GM21526 (cell line): ENCODE measurements at regions not wholly inside any gene's neighbourhood (a gene's known extent, or its start where the extent isn't known, plus 50 kb on each side); places are given as distances from the start of the nearest gene placed in this dataset.

Experiments used
- ATAC-seq: cut with Tn5 transposase; IDR thresholded peaks from one replicate; pipeline ENCODE4 v1.9.1; 2021; ENCODE audit warnings: moderate library complexity; ENCODE audit not compliant: unreplicated experiment, low FRiP score

DNA sequence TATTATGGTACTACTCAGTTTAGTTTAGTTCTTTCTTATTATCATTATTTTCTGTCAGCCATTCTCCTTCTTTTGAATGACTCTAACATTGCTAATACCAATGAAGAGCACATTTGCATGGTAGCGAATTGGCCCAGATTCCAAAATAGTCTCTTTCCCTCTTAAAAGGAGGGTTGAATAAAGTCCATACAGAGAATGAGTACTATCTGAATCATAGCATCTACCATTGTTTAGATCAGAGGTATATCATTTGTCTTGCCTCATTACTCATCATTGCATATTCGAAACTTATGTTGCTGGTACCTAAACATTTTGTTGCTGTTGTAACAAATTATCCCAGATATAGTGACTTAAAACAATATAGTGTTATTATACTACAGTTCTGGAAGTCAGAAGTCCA is 1235.3 kb upstream of the ATXN8OS start:
- ATAC-seq = no peak

DNA sequence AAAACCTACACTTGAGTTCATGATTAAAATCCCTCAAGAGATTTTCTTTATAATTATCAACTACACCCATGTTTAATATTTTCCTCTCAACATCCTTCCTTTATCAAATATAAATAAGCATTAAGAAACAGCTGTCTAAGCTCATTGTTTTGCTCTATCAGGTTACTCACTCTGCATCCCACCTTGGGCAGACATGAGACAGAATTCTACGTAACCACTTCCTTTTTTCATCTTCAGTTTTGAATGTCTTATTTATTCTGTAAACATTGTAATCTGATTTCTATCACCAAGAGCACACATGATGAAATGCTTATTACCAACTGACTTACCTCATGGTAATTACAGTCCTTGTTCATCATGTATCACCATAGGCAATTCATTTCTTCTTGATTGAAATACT is 1256.6 kb upstream of the ATXN8OS start:
- ATAC-seq = no peak

DNA sequence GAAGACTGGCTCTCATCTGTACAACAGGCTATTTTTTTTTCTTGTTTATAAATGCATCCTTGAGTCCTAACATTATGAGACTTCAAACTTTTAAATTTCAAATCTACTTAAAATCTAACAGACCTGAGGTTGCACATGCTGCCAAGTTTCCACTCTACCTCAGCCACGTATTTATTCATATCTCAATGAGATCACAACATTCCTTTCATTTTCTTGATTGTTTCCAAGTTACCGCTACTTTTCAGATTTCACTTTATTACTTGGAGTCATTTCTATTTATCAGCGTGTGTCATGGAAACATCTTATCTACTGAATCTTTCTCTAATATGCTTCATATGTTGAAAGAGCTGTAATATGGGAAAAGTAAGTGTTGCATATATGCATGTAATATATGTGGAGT is 1257.5 kb upstream of the ATXN8OS start:
- no peak for ATAC-seq

DNA sequence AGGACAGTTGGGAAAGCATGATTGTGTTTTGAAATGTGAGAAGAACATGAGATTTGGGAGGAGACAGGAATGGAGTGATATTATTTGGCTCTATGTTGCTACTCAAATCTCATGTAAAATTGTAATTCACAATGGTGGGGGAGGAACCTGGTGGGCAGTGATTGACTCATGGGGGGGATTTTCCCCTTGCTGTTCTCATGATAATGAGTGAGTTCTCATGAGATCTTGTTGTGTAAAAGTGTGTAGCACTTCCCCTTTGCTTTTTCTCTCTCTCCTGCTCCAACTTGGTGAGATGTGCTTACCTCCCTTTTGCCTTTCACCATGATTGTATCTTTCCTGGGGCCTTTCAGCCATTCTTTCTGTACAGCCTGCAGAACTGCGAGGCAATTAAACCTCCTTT is 1261.0 kb upstream of the ATXN8OS start:
- ATAC-seq = no peak

DNA sequence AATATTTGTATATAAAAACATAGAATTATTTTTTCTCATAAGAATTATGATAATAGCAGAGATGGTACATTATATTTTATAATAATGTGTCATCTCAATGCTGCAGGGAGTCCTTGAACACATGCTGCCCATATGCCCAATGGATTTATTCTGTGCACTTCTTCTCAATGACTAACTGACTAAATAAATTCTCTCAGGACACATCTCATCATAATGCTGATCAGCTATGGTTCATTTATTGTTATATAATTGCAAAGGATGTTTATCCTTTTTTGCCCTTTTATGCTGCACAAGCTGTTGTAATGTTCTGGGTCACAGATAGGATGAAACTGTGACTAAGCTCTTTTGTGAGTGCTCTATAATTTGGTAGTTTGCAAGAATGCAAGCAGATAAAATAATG is 1273.3 kb upstream of the ATXN8OS start:
- no peak for ATAC-seq

DNA sequence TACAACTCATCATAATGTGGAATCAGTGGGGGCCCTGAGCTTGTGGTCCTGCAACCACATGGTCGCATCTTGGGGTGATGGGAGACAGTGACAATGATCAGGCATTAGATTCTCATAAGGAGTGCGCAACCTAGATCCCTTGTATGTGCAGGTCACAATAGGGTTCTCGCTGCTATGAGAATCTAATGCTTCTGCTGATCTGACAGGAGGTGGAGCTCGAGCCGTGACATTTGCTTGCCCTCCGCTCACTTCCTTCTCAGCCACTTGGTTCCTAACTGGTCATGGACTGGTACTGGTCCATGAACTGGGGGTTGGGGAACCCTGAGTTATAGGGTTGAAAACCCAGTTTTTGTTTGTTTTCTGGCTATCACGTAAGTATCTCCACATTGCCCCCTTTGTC is 1290.9 kb upstream of the ATXN8OS start:
- ATAC-seq = no peak

DNA sequence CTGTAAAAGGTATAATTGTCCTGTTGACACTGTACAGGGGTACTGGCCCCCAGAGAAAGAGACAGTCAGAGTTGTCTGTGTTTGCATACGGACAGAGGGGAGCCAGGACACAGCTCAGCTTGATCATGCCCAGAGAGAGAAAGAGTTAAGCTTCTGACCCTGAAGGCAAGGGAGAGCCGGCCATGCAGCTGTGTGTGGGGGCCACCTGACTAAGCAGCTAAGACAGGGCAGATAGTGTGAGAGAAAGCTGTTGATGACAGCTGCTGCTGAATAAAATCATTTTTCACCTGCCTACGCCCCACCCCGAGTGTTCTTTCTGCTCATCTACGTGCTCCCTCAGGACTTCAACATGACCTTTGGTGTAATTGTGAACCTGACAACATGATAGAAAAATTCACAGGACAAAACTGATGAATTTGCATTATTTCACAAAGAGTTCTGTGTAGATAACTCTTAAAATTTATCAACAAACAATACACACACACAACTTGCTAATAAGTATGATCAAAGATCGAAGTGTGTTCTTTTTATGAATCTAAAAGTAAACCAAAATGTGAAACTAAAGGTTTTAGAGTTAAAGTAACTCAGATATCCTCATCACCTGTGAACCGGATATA is 1294.3 kb upstream of the ATXN8OS start:
- no peak for ATAC-seq

DNA sequence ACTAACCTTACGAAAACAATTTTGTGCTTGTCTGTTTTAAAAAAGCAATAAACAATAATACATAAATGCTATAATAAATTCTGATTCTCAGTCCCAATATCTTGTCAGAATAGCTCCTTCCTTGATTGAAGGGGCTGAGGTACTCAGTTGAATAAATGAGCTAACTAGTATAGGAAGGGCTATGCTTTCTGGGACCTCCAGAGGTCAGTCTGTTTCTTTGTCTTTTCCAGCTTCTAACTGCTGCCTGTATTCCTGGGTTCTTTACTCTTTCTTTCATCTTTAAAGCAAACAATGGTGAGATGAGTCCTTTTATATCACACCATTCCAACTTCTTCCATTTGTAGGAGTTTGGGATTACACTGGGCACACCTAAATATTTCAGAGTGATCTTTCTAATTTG is 1297.0 kb upstream of the ATXN8OS start:
- ATAC-seq = no peak

DNA sequence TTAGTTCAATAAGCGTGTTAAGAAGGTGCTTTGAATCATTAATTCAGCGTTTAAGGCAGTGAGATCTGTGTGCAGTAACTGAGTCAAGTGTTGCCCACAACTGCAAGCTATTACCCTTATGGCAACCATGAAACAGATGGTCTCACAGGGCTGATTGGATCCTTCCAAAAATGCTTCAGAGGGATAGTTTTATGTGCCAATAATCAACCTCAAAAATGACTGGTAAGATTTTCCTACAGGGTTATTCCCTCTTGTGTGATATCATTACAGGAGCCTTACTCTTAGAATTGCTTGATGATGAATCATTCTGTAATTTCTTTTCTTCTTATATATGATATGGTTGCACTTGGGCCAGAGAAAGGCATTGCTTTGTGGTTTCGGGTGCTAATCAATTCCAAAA is 1299.2 kb upstream of the ATXN8OS start:
- no peak for ATAC-seq

DNA sequence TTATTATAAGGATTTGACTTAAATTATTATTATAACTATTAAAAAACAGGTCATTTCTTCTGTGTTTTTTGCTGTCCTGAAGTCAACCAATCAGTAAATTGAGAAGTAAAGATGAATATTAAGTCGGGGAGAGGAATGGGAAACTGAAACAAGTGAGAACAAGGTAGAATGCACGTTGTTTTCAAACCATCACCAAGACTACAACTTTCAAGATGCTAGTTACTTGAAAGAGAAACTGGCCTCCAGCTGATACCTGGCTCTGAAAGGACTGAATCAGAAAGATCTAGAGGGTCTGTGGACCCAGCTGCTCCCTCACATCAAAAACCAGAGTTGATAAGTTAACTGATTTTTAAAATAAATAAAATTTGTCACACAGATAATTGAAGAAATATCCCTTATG is 1301.5 kb upstream of the ATXN8OS start:
- peak; percentile 72 for ATAC-seq

DNA sequence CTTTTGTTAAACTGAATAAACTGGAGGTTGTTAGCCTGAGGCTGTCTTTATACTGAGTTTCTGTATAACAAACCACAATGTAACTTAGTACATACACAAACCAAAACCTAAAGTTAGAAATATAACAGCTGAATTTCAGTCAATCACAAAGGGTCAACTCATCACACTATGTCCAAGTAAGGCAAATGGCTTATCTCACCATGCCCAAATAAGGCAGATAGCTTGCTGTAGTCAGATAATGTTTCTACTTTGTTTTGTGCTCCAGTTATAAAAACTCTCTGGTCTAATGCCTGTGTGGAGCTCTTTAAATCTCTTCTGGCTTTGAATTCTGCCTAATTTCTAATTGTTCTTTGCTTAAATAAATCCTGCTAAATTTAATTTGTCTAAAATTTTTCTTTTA is 1323.4 kb upstream of the ATXN8OS start:
- no peak for ATAC-seq

DNA sequence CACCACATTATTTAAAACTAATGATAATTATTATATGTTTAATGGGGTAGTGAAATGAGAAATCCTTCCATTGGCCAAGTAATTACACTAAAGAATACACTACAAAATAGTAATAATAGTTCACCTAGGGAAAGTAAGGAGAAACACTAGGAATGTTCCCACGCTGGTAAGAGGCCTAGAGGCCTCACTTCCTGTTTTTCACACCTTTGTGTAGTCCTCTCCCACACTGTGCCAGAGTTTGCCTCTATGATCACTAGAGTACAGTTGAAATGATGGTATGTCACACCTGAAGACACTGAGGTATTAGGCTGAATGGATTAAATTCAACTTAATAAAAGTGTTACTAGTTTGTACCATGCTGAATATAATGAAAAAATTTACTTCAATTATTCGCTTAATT is 1348.0 kb upstream of the ATXN8OS start:
- ATAC-seq = no peak

DNA sequence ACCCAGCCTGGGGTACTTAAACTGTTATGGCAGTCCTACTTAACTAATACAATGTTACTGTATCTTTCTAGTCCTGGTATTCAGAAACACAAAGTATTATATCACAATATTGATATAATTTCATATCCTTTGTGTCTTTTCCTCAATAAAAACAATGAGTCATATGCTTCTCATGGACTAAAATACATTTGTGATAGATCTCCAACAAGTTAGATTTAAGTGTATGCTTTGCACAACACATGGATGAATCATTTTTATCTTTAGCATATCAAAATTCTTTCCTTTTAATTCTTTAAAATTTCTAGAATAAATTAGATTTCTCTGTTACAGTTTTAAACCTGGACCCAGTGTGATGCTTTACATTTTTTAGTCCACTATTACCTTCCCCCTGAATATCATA is 1357.8 kb upstream of the ATXN8OS start:
- ATAC-seq = no peak

DNA sequence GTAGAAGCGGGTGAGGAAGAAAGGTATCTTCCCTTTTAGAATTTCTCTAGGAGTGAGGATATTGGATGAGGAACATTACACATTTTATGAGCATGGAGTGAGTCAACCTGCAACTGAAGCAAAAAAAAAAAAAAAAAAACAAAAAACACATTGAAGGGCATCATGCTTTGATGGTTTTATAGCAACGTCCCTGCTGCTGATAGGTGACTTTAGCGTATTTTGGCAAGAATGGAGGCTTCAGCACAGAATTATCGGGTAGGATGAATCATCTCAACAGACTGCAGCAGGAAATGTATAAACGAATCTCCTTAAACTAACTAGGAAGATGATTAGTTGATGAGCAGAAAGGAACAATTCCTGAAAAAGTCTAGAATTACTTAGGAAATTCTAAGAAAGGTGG is 1359.6 kb upstream of the ATXN8OS start:
- no peak for ATAC-seq

DNA sequence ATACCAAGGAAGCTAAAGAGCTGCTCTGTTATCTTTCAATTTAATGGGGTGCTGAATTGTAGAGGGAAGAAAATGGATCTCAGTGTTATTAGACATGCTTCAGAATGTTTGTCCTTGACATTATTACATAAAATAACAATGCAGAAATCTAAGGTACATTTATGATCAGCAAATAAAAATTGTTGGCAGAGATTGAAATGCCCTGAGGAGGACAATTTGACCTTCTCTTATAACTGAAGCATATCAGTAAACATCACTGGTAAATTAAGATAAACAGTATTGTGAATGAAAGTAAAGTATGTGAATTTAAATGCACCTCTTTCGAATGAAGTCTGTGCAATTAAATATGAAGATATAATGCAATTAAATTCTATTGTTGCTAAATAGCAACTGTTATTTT is 1362.1 kb upstream of the ATXN8OS start:
- ATAC-seq = no peak

DNA sequence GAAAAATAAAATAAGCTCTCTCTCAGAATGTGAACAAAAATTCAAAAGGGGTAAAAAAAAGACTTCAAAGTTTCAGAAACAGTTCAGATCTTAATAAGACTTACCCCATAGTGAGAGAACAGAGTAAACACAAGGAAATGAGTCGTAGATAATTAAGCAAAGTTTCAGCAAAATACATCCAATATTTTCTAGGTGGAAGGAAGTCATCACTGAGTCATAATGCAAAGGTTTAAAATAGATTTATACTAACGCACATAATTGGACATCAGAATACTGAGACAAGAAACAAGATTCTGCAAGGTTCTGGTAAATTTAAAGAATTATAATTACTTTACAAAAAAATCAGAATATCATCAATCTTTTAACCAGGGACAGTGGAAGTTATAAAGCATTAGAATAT is 1370.7 kb upstream of the ATXN8OS start:
- no peak for ATAC-seq

DNA sequence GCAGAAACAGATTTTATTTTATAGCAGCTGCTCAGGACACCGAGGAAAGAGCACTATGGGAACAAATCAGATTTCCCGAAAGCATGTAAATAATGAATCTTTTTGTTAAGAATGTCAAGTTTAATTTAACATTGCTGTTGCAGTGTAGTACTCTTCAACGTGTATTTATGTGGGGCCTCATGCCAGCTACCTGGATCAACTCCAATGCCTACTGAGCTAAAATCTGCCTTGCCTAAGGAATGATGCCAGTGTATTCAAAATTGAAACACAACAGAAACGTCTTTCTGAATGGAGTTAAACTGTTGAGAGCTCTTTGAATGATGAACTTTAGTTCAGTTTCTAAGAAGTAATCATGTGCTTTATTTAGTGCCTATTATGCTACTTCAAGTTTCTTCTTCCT is 1379.8 kb upstream of the ATXN8OS start:
- no peak for ATAC-seq

DNA sequence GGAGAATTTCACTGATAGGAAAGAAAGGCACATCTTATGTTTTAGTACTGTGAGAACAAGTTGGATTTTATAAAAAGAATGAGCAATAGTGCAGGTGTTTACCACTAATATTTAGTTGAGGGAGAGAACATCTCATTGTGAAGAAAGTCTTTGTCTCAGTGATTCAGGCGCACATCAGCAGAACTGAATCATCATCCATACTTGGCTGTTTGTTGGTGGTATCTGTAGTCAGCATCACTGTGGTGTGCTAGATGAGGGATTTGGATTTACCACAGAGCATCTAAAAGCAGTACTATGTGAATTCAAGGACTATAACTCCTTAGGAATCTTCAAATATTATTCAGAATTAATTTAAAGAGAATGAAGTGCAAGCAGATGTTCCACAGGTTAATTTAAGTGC is 1380.5 kb upstream of the ATXN8OS start:
- ATAC-seq = no peak

DNA sequence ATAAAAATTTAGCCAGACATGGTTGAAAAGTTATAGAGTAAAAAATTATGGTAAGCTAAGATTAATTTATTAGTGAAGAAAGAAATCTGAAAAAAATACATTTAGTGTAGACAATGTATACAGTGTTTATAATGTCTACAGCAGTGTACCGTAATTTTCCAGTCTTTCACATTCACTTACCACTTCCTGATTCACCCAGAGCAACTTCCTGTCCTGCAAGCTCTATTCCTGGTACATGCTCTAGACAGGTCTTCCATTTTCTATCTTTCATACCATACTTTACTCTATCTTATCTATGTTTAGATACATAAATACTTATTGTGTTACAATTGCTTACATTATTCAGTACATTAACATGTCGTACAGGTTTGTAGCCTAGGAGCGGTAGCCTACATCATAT is 1387.8 kb upstream of the ATXN8OS start:
- no peak for ATAC-seq

DNA sequence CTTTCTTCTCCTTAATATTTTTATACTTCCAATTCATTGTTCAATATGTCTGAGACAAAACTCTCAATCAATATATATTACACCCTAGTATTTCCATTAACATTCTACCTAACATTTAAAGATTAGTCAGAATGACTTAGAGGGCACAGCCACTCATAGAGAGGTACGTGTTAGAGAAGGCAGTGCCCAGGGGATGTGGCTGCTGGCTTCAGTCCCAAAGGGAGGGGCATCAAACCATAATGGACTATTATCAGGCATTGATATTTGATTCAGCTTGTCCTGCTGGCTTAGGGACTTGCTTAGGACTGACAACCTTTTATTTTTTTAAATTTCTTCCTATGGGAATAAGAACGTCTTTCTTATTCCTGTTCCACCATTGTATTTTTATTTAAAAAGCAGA is 1392.0 kb upstream of the ATXN8OS start:
- ATAC-seq = no peak

DNA sequence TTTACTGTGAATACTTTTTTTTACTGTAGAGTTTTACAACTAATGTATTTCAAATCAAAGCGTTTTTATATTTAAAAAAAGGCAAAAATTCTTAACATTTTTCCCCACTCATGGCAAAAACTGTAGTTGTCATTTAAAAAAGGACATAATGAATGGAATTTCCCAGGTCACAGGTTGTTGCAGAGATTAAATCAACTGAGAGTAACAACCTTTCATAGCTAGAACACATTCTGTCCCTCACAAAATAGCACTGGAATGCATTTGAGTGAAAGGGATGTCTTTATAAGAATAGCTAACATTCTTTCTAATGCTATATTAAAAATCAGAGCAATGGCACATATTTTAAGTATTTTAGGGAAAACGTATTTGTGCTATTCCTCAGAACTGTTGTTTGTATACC is 1393.3 kb upstream of the ATXN8OS start:
- no peak for ATAC-seq

DNA sequence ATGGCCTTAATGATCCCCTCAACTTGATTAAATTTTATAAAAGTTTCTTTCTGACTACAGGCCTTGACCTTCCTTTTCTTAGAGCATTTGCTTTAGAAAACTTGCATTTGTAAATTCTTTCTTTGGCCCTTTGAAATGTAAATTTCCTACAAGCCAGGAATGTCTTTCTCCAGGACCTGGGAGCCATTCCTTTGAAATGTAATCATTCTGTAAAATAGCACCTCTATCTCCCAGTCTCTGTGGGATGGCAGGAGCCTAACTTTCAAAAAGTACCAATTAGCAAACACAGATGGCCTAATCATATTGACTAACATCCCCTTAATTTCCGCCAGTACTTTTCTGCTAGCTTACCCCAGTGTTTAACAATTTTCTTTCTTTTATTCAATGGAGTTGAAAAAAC is 1394.2 kb upstream of the ATXN8OS start:
- no peak for ATAC-seq

DNA sequence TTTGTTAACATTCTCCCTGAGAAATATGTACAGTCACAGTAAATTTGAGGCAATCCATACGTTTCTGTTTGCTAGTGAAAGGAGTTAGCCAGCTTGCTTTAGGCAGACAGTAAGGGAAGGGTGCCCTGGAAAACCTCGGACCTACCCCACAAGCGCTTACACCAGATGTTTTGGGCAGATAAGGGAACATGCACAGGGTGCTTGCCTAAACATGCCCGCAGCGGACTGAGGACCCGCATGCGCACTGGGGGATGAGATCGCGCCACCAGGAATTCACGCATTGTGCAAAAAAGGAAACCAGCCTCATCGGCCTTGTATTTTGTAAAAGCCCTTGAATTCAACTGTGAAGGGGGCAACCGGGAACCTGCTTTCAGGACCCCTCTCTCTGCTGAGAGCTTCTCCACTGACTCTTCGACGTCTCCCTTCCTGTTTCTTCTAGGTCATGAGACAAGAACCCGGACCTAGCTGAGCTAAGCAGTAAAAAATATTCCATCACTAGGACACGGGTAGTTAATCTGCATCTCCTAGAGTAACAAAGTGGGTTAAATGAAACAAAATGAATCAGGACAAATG is 1399.2 kb upstream of the ATXN8OS start:
- no peak for ATAC-seq
